GM19468 (cell line): ENCODE measurements at regions not wholly inside any gene's neighbourhood (a gene's known extent, or its start where the extent isn't known, plus 50 kb on each side); places are given as distances from the start of the nearest gene placed in this dataset.

Experiments
- ATAC-seq: cut with Tn5 transposase; IDR thresholded peaks from one replicate; pipeline ENCODE4 v1.9.1; 2021; ENCODE audit warnings: mild to moderate bottlenecking, moderate library complexity, moderate number of reproducible peaks; ENCODE audit not compliant: unreplicated experiment; ENCODE audit errors: extremely low read depth

DNA sequence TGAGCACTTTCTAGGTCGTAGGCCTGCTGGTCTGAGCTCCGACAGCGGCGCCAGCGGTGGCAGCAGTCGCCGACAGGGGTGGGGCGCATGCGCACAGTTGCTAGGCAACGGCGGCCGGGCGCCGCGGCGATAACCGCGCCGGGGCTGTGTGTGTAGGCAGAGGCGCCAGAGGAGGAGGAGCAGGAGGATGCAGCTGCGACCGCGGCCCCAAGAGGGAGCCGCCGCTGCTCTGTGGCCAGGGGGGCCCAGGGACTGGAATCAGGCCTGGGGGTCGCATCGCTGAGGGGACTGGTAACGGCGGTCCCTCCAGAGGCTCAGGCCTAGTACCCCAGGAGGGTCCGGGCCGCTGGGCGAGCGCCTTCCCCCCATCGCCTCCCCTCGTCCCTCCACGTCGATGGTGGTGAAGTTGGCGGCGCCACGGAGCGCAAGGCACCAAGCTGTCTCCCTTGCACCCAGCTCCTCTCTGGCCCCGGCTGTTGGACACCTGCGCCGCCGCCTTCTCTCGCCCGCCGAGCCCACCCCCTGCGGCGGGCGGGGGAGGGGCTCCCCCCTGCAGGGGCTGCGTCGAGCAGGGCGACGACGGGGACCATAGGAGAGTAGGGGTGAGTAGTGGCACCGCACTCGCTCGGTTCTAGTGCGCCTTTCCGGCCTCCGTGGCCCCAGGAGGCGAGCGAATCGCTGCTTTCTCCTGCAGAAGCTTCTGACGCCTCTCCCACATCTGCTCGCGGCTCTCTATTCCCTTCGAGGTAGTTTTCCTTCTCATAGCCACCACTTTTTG lies 58.6 kb upstream of the ZC4H2 start, which contains the start of gene ZC3H12B:
Gene ZC3H12B (plus strand): TSS at position 159 of the 778 bp plus-strand sequence.
- peak; percentile 84 for ATAC-seq

DNA sequence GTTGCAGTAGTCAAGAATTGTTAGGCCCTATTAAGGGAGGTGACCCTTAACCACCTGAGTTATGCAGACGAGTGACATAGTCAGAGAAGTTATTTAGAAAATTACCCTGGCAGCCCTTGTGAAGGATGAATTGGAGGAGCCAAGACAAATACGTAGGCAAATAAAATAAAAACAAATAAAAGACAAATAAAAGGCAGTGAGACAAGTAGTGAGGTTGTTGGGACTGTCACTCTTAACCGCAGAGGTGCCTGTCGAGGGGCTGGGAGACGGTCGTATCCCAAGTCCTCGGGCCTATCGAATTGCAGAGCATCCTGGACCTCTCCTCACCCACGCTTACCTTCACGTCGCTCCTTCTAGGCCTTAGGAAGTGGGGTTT lies 58.0 kb upstream of the ZC4H2 start:
- ATAC-seq, result no peak
